HL-60 (cell line): ENCODE measurements at regions not wholly inside any gene's neighbourhood (a gene's known extent, or its start where the extent isn't known, plus 50 kb on each side); places are given as distances from the start of the nearest gene placed in this dataset.
"Not testable (repeated sequence)": the region's sequence is repeated elsewhere in the genome, so short reads cannot be mapped to it uniquely, and the experiment has no call there.

Source experiments
- DNase-seq, 2 experiments: peaks; one replicate each; pipeline ENCODE4 v3.0.0-alpha.2; 2010 to 2020; ENCODE audit warnings: low read depth in 1 of 2, low spot score in 1 of 2
- H3K27ac ChIP-seq: fragments of 250-450 bp; sonication (Bioruptor Pico); replicated peaks from 2 replicates; pipeline ENCODE4 v1.5.1; 2020; ENCODE audit warnings: mild to moderate bottlenecking, moderate library complexity
- H3K27me3 ChIP-seq: fragments of 250-450 bp; sonication (Bioruptor Pico); 2 replicates; pipeline ENCODE4 v1.5.1; 2021; ENCODE audit warnings: mild to moderate bottlenecking, moderate library complexity; ENCODE audit not compliant: insufficient read depth, poor library complexity, severe bottlenecking
- H3K4me3 ChIP-seq: replicated peaks from 2 replicates; pipeline ENCODE4 v1.5.1; 2011; ENCODE audit warnings: mild to moderate bottlenecking, control low read depth, low read length; ENCODE audit not compliant: insufficient read depth
- GABPA ChIP-seq: IDR thresholded peaks from 2 replicates; pipeline ENCODE4 v1.6.1; 2012; ENCODE audit warnings: low read depth
- POLR2AphosphoS5 ChIP-seq: IDR thresholded peaks from 2 replicates; pipeline ENCODE4 v1.6.1; 2012; ENCODE audit warnings: low read depth
- SPI1 ChIP-seq: IDR thresholded peaks from 2 replicates; pipeline ENCODE4 v1.6.1; 2012; ENCODE audit warnings: low read depth, mild to moderate bottlenecking, borderline replicate concordance
- TF ChIP-seq, protein P1 (sequence below): IDR thresholded peaks from one replicate; pipeline ENCODE4 v1.5.1; 2011; ENCODE audit warnings: low read length, control low read depth, inconsistent platforms; ENCODE audit not compliant: insufficient read depth
- TF ChIP-seq, protein P2 (sequence below): IDR thresholded peaks from 2 replicates; pipeline ENCODE4 v1.6.1; 2012; ENCODE audit warnings: low read depth; ENCODE audit not compliant: insufficient replicate concordance

DNA sequence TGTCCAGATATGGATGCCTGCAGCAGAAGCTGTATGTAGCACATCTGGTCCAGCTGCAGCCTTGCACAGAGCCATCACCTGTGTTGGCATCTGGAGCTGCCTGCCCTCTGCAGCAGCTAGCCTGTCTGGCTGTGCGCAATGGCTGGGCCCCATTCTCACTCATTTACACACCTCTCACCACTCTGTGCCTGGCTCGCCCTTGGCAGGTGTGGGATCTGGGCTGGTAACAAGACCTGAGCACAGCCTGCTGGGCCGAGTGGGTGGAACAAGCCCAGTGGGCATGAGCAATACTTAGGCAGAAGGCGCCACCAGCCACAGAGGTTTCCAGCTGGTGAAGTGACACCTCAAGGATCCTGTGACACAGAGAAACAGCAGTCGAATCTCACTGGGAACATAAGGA, 714.1 kb downstream of the NUP35 start:
- Histone ChIP-seq H3K27me3 (no peaks in the 10 kb centered on the region), H3K27ac (no peak overlapping the region), H3K4me3 (no peak overlapping the region)
- TF ChIP-seq SPI1 = no peak
- no peak for TF ChIP-seq GABPA
- TF ChIP-seq, protein P1, sequence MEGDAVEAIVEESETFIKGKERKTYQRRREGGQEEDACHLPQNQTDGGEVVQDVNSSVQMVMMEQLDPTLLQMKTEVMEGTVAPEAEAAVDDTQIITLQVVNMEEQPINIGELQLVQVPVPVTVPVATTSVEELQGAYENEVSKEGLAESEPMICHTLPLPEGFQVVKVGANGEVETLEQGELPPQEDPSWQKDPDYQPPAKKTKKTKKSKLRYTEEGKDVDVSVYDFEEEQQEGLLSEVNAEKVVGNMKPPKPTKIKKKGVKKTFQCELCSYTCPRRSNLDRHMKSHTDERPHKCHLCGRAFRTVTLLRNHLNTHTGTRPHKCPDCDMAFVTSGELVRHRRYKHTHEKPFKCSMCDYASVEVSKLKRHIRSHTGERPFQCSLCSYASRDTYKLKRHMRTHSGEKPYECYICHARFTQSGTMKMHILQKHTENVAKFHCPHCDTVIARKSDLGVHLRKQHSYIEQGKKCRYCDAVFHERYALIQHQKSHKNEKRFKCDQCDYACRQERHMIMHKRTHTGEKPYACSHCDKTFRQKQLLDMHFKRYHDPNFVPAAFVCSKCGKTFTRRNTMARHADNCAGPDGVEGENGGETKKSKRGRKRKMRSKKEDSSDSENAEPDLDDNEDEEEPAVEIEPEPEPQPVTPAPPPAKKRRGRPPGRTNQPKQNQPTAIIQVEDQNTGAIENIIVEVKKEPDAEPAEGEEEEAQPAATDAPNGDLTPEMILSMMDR = no peak
- TF ChIP-seq, protein P2, sequence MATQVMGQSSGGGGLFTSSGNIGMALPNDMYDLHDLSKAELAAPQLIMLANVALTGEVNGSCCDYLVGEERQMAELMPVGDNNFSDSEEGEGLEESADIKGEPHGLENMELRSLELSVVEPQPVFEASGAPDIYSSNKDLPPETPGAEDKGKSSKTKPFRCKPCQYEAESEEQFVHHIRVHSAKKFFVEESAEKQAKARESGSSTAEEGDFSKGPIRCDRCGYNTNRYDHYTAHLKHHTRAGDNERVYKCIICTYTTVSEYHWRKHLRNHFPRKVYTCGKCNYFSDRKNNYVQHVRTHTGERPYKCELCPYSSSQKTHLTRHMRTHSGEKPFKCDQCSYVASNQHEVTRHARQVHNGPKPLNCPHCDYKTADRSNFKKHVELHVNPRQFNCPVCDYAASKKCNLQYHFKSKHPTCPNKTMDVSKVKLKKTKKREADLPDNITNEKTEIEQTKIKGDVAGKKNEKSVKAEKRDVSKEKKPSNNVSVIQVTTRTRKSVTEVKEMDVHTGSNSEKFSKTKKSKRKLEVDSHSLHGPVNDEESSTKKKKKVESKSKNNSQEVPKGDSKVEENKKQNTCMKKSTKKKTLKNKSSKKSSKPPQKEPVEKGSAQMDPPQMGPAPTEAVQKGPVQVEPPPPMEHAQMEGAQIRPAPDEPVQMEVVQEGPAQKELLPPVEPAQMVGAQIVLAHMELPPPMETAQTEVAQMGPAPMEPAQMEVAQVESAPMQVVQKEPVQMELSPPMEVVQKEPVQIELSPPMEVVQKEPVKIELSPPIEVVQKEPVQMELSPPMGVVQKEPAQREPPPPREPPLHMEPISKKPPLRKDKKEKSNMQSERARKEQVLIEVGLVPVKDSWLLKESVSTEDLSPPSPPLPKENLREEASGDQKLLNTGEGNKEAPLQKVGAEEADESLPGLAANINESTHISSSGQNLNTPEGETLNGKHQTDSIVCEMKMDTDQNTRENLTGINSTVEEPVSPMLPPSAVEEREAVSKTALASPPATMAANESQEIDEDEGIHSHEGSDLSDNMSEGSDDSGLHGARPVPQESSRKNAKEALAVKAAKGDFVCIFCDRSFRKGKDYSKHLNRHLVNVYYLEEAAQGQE = no peak
- TF ChIP-seq POLR2AphosphoS5 = no peak
- DNase-seq = no peak

DNA sequence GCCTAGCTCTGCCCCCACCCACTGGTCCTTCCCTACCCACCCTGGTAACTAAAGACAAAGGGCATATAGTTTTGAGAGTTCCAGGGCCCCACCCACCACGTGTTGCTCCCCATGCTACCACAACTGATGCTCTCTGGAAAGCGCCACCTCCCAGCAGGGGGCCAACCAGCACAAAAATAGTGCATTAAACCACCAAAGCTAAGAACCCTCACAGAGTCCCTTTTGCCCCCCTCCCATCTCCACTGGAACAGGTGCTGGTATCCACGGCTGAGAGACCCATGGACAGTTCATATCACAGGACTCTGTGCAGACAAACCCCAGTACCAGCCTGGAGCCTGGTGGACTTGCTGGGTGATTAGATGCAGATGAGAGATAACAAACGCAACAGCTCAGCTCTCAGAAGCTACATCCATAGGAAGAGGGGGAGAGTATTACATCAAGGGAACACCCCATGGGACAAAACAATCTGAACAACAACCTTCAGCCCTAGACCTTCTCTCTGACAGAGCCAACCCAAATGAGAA, 715.9 kb downstream of the NUP35 start:
- TF ChIP-seq POLR2AphosphoS5 (no peak), GABPA (no peak), SPI1 (no peak)
- TF ChIP-seq, protein P2 = no peak
- TF ChIP-seq, protein P1 = no peak
- Histone ChIP-seq H3K27ac (no peak overlapping the region), H3K27me3 (no peaks in the 10 kb centered on the region), H3K4me3 (no peak overlapping the region)
- DNase-seq = no peak

DNA sequence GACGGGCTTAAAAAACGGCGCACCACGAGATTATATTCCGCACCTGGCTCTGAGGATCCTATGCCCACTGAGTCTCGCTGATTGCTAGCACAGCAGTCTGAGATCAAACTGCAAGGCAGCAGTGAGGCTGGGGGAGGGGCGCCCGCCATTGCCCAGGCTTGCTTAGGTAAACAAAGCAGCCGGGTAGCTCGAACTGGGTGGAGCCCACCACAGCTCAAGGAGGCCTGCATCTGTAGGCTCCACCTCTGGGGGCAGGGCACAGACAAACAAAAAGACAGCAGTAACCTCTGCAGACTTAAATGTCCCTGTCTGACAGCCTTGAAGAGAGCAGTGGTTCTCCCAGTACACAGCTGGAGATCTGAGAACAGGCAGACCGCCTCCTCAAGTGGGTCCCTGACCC, 725.6 kb downstream of the NUP35 start:
- H3K4me3 ChIP-seq, H3K27ac ChIP-seq, H3K27me3 ChIP-seq, DNase-seq: not testable (repeated sequence)

DNA sequence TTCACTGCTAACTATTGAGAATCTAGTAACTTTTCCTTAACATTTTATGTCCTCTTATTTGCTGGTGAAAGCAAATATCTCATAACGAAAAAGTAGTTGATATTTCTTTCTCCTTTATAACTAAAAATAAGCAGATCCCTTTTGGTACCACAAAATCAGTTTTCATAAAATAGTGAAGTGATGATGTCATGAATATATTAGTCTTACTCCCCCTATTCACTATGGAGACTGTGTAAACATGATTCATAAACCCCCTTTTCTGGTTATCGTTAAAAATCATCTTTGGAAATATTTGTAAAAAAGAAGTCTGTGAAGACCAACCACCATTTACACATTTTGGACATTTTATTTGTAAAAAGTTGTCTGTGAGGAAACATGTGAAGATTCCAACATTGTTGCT, 734.9 kb downstream of the NUP35 start:
- TF ChIP-seq SPI1 (no peak), POLR2AphosphoS5 (no peak), GABPA (no peak)
- TF ChIP-seq, protein P1 = no peak
- TF ChIP-seq, protein P2 = no peak
- Histone ChIP-seq H3K27ac (no peak overlapping the region), H3K27me3 (no peaks in the 10 kb centered on the region), H3K4me3 (no peak overlapping the region)
- DNase-seq = no peak
